OCI-M2 (cell line): ENCODE measurements at regions not wholly inside any gene's neighbourhood (a gene's known extent, or its start where the extent isn't known, plus 50 kb on each side); places are given as distances from the start of the nearest gene placed in this dataset.
"Not testable (repeated sequence)": the region's sequence is repeated elsewhere in the genome, so short reads cannot be mapped to it uniquely, and the experiment has no call there.

Experiments
- DNase-seq: peaks from one replicate; lab custom pipeline; 2025; ENCODE audit not compliant: unreplicated experiment; lab: John Stamatoyannopoulos, UW

GRCh38 chr14:66008631-66009030 lies 477.5 kb upstream of the CCDC196 start:
- DNase-seq = no peak

GRCh38 chr14:66009089-66009488 lies 477.1 kb upstream of the CCDC196 start:
- no peak for DNase-seq

DNA sequence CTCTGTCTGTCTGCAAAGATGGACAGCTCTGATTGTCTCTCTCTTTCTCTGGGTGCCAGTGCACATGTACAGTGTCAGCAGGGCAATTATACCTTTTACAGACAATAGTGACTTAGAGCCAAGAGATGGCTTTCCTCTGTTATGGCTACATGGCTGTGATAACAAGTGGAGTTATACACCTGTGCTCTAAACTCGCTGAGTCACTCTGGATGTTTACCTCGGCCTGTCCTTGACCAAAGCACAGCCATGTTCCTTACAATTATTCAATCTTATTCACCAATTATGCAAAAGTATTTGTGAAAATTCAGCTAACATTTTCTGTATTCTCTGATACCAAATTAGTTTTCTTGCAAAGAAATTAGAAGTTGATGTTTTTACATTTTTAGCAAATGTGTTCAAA lies 475.5 kb upstream of the CCDC196 start:
- no peak for DNase-seq

DNA sequence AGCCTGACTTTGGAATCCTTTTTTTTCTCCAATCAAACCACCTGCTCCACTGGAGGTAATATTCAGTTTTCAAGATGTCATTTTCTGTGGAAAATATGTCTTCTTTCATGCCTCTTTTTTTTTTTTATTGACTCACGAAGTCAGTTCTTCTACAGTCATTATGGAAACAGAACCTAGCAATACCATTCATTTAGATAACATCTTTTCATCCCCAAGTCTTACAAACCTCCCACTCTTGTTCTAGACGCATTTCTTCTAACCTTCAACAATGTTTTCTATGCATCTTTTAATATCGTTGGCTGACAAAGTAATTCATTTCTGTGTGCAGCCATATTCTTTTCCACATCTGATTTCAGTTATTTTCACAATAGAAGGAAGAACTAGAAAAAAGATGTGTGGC lies 474.3 kb upstream of the CCDC196 start:
- DNase-seq = no peak

GRCh38 chr14:66013607-66014006 lies 472.6 kb upstream of the CCDC196 start:
- DNase-seq = not testable (repeated sequence)

DNA sequence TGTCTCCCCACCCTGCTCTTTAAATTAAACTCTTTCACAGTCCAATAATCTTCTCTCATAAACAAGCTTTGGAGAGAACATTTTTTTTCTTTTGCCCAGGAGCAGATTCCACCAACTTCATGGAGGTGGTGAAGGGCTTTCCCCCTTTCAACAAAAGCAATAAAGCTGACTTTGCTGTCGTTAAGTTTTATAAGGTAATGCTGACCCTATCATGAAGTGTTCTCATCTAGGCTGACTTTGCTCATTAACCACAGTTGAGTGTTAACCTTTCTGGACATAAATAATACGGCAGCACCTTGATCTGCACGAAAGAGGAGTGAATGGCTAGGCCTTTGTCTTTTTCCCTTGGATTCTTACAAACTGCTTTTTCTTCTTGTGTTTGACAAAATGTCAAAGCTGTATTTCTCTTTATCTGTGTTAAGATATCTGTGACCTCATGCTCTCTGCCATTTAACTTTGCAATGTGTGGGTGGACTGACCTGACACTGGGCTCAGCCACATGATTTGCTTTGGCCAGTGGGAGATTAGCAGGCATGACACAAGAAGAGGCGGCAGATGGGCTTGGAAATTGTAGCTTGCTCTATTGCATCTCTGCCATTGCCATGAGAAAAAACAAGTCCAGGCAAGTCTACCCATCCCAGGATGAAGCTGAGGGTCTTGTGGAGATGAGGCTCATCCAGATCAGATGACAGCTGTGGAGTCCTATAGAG lies 470.9 kb upstream of the CCDC196 start:
- no peak for DNase-seq

GRCh38 chr14:66017927-66018326 lies 468.2 kb upstream of the CCDC196 start:
- no peak for DNase-seq

DNA sequence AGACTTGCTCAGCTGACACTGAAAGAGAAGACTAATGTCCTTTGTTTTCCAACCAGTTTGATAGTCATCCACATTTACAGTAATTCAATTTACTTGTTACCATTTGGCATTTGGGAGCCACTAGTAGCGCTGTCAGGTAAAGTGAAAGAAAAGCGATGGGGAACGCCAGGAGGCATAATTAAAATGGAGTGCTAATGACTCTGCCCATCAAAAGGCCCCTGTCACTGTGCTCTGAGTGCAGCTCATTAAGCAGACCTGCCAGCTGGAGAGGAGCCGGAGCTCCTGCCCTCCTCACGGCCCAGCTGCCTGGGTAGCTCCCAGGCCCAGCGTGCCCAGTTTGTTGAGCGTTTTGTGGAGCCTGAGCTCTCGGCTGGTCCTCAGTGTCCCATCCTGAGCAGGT lies 463.6 kb upstream of the CCDC196 start:
- no peak for DNase-seq

- DNase-seq = no peak
Observed at GRCh38 chr14:66025779-66026178, 460.4 kb upstream of the CCDC196 start.

- not testable (repeated sequence) for DNase-seq
Observed at GRCh38 chr14:66031981-66032380, 454.2 kb upstream of the CCDC196 start.

DNA sequence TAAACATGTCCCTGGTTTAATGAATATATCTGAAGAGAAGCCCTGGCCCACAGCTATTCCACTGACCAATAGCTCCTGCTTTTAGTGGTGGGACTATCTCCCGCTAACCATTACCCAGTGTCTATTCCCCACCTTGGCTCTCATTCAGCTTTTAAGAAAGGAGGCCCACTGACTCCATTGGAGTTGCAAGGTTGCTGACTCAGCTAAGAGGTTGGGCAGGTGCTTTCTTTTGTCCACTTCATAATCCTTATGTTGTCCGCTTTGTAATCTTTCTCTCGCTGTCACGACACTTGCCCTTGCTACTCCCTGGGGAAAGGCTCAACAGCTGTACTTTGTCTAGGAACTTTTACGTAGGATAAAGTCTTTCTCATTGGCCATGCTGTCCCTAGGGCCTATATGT lies 453.4 kb upstream of the CCDC196 start:
- DNase-seq = no peak

DNA sequence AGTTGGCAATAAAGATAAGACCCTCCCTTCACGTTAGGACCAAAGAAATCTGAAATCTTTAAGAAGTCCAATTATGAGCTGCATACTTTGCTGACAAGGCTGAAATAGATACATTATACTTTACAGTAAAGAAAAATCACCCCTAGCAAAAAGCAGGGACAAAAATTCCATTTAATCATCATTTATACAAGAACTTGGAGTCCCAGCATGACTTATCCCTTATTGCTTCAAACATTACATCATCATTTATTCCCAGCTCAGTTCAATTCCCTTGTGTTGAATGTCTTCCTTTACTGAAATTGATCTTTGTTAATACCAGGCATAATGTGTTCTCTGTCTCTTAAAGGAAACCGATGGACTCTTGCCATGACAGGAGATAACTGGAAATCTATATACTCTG lies 449.6 kb upstream of the CCDC196 start:
- DNase-seq = no peak

DNA sequence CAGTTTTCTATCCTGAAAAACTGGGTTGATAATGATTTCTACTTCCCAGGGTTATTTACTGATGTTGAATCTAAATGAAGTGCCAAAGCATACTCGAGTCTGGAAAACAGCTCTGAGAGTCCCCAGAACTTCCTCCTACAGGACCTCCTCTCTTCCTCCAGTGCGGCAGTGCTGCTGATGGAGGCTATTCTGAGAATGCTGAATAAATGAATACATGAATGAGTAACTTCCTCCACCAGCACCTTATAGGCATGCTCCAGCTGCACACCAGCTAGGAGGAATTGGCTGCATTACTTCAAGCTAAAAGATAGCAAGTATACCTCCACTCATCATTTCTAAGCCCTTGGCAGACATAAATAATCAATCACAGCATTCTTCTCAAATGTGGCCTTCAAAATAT lies 448.8 kb upstream of the CCDC196 start:
- no peak for DNase-seq

DNA sequence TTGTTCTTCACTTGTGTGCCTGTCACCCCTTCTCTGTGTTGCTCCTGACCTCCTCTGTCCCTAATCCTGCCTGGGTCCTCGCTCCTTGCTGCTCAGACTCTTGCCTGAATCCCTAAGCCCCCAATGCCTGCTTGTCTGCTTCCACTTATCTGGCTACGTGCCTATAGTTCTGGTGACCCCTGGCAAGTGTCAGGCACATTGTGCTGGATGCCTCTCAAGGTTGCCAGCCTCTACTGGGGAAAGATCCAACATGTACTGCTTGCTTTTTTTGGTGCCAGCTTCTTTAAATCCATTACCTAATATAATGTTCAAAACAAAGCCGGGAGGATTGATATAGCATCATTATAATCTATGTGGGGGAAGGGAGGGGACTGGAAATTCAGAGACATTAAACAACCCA lies 448.0 kb upstream of the CCDC196 start:
- DNase-seq = no peak

GRCh38 chr14:66038618-66039017 lies 447.6 kb upstream of the CCDC196 start:
- DNase-seq = no peak

GRCh38 chr14:66039495-66039894 lies 446.7 kb upstream of the CCDC196 start:
- DNase-seq = no peak

DNA sequence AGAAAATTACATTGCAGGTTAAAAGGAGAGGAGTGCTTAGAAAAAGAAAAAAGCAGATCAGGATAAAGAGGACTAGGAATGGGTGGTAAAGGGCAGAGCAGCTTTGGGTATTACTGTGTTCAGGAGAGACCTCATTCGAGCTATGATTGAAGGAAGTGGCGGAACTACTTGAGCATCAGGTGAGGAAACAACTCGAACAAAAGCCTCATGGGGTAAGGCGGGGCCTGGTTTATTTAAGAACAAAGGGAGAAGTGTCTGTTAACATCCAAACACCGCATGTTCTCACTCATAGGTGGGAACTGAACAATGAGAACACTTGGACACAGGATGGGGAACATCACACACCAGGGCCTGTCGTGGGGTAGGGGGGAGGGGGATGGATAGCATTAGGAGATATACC lies 444.6 kb upstream of the CCDC196 start:
- DNase-seq = no peak

- no peak for DNase-seq
Observed at GRCh38 chr14:66043921-66044320, 442.2 kb upstream of the CCDC196 start.

DNA sequence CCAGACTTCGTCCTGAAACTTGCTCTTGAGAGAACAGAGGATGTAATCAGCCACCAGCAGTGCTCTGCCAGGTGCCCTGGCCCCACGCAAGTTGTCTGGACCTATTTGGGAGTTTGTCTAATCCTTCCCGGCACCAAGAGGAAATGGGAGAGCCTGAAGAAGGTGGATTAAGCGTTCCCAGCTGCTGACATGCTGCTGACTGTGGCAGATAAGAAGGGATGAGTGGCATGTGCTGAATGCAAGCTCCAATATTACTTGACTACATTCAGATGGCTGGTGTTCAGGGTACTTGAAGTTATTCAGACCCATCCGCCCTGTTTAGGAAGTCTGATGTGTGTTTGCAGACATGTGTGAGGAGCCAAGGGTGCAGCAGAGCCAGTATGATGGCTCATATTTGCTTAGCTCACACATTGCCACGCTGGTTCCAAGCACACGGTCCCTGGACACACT lies 440.6 kb upstream of the CCDC196 start:
- DNase-seq = peak; percentile 89

GRCh38 chr14:66046035-66046434 lies 440.1 kb upstream of the CCDC196 start:
- no peak for DNase-seq

GRCh38 chr14:66046591-66046990 lies 439.6 kb upstream of the CCDC196 start:
- no peak for DNase-seq

DNA sequence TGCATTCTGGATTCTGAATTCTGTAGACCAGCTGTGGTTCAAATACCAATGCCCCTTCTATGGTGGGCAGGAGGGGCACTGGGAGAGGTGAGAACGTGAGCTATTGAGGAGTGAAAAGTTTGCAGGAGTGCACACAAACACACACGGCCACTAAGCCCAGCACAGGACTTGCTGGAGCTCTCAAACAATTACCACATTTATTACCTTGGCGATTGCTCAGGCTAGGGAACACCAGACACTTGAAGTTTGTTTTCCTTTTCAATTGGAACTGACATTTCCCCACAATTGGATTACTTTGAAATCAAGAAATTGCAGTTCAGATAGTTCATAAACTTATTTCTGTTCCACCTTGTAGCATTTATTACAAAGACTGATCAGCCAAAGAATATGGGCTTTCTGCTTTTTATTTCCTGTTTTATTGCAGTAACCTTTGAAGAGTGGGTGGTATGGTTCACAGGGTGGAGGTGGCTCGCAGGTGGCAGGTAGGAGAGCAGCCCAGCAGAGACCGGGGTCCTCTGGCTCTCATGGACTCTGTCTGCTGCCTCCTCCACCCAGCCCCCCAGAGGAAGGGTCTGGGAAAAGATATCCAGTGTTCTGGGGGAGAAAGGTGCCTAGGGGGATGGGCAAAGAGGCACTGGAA lies 429.8 kb upstream of the CCDC196 start:
- no peak for DNase-seq
